Midbrain (tissue), 1 donor: ENCODE measurements at regions not wholly inside any gene's neighbourhood (a gene's known extent, or its start where the extent isn't known, plus 50 kb on each side); places are given as distances from the start of the nearest gene placed in this dataset.

ENCODE experiments used
- DNase-seq: peaks from one replicate; lab custom pipeline; 2025; lab: John Stamatoyannopoulos, UW

- DNase-seq = no peak
Observed at GRCh38 chr2:226680719-226681118, 118.9 kb downstream of the IRS1 start.

DNA sequence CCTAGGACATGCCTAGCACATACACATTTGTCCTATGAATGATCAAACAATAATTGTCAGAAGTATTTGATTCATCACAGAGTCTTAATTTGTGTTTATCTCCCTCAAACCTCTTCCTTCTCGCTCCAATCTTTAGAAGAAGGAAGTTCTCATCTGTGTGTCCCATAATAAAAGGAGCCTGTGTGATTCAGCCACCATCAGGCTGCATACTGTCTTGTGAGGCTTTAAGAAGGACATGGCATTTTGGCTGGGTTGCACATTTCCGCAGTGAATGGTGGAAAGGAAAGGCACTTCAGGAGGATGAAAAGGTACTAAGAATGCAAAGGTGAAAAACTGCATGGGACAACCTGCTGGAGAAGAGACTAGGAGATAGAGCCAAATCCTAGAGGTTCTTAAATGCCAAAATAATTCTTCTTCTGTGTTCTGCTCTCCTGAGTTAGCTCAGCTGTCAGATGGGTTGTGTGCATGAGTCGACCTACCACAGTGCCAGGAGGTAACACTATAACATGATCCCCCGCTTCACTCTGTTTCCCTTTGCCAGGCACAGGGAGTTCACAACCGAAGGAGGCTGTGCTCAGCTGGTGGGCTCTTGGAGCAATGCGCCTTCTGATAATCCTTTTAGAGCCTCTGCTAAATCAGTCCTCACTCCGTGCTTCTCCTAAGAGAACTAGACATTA is 120.1 kb downstream of the IRS1 start:
- no peak for DNase-seq

- DNase-seq = no peak
Observed at GRCh38 chr2:226678422-226678821, 121.2 kb downstream of the IRS1 start.

- DNase-seq = no peak
Observed at GRCh38 chr2:226677080-226677479, 122.5 kb downstream of the IRS1 start.

- no peak for DNase-seq
Observed at GRCh38 chr2:226676618-226677017, 123.0 kb downstream of the IRS1 start.

- DNase-seq = no peak
Observed at GRCh38 chr2:226674123-226674522, 125.5 kb downstream of the IRS1 start.

GRCh38 chr2:226673314-226673723 is 126.3 kb downstream of the IRS1 start:
- no peak for DNase-seq

GRCh38 chr2:226671141-226671676 is 128.4 kb downstream of the IRS1 start:
- DNase-seq = no peak

GRCh38 chr2:226669905-226670304 is 129.7 kb downstream of the IRS1 start:
- DNase-seq = no peak

- DNase-seq = no peak
Observed at GRCh38 chr2:226669249-226669648, 130.4 kb downstream of the IRS1 start.

GRCh38 chr2:226667736-226668135 is 131.9 kb downstream of the IRS1 start:
- no peak for DNase-seq

DNA sequence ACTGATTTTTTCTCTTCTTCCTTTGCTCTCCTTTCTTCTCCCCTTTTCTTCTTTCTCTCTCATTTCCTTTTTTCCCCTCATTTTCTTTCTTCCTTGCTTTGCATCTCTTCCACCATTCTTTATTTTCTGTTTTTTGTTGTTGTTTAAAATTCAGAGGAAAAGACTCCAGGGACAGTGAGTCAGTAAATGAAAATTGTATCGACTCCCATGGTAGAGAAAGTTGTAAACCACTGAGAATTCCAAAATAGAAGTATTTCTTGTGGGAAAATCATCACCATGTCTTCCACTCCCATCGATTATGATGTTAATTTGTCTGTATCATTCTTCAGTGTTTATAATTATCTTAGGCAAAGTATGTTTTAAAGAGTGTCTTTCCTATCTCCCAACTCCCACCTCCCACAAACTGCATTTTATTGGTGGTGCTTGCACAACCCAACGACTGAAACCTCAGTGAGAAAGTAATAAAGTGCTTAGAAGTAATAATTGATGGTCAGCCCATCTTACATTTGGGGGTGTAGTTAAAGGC is 134.3 kb downstream of the IRS1 start:
- DNase-seq = no peak

- DNase-seq = no peak
Observed at GRCh38 chr2:226664661-226665060, 135.0 kb downstream of the IRS1 start.

DNA sequence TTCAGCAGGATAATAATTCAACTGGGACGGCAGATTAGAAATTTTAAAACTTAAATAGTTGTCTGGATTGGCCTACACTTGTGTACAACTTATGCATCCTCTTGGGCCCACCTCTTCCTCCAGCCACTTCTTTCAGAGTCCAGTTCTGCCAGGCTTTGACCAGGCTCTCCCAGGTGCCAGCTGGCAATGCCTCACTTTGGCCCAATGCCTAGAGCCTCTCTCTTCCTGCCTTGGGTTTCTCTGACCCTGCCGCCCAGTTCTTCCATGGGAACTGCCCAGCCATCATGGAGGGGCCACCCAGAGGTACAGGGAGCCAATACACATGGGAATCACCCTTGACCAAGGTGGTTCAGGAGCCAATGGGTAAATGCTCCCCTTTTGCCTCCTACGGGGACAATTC is 135.5 kb downstream of the IRS1 start:
- DNase-seq = no peak

DNA sequence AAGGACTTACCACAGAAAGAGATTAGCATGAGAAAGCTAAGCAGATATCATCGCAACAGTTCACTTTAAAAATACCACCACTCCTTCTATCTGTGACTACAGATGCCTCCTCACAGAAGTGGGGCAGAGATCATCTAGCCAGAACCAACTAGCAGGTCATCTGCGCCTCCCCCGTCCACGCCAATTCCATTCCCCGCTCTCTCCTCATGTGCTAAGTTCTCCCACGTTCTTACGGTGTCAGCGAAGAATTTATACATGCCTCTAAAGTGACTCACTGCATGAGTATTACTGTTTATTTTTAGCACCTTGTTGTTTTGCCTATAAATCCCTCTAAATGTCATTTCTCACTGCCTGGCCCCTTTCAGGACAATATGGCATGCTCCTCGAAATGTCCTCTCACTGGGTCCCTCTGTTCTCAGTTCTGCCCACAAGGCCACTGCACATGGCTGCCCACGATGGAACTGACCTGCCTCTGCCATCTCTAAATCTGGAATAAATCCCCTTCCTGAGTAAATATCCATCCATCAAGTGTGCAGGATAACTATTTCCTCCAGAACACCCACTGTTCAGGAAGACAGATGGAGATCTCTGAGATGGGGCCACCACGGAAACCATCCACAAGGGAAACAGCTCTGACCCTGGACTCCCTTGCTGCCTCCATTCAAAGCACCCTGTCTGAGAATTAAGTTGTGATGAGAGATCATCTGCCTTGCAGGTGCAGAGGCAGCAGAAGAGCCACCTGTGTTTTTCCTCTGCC is 137.7 kb downstream of the IRS1 start:
- no peak for DNase-seq

DNA sequence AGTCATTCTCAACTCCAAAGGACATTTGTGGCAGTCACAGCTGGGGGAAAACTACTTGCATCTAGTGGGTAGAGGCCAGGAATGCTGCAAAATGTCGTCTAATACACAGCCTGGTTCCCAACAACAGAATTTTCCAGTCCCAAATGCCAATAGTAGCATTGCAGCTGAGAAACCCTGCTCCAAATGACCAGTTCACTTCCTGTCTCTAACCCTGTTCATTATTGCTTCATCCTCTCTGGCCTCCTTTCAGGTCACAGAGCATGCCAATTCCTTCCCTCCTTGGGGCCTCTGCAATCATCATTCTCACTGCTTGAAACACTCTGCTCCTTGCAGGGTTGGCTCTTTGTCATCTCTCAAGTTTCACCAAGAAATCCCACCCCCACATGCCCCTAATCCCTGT is 139.1 kb downstream of the IRS1 start:
- DNase-seq = no peak

DNA sequence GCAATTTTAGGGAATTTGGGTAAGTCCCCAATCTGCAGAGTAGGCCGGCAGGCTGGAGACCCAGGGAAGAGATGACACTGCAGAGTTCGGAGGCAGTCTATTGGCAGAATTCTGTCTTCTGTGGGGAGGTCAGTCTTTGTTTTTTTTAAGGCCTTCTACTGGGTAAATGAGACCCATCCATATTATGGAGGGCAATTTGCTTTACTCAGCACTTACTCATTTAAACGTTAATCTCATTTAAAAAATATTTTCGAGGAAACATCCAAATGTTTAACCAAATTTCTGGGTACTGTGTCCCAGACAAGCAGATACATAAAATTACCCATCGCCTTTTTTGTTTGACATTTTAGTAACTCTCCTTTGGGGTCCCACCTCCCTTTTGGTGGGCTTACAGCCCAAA is 139.5 kb downstream of the IRS1 start:
- DNase-seq = no peak

GRCh38 chr2:226659410-226659809 is 140.2 kb downstream of the IRS1 start:
- no peak for DNase-seq

GRCh38 chr2:226658555-226658954 is 141.1 kb downstream of the IRS1 start:
- DNase-seq = no peak

DNA sequence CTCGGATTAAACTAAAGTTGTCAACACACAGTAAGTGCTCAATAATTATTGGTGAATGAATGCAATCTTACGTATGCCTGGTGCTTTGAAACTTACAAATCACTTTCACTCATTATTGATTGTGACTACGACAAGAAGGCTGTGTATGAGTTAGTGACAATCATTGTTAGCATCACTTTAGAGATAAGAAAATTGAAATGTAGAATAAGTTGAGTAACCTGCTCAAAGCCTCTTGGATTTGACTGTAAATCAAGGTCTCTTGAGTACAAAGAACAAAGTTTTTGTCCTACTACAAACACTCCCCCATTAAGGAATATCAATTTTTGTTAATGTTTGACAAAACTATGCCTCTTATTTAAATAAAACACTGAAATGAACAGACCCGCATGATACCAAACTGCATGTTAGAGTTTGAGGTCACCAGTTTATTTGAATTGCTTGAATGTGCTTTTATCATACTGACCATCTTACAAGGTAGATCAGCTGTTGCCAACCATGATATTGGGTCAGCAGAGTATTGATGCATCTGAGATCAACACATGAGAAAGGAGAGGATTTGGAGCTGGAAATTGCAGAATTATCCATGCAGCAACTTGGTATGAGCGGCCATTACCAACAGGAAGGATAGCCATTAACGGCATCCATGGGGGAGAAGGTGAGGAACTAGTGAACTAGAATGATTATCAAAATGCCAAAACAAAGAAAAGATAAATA is 142.1 kb downstream of the IRS1 start:
- no peak for DNase-seq

GRCh38 chr2:226656367-226656766 is 143.3 kb downstream of the IRS1 start:
- DNase-seq = no peak

GRCh38 chr2:226655871-226656270 is 143.7 kb downstream of the IRS1 start:
- no peak for DNase-seq
